Esophagus mucosa (tissue), 1 donor: ENCODE measurements at regions not wholly inside any gene's neighbourhood (a gene's known extent, or its start where the extent isn't known, plus 50 kb on each side); places are given as distances from the start of the nearest gene placed in this dataset.

Experiments used
- ATAC-seq: fragments of 200-7000 bp; cut with Tn5 transposase; one replicate; pipeline ENCODE4 v1.9.1; 2020
- donor health status: DM: yes; HTN: yes; CAD: no.

DNA sequence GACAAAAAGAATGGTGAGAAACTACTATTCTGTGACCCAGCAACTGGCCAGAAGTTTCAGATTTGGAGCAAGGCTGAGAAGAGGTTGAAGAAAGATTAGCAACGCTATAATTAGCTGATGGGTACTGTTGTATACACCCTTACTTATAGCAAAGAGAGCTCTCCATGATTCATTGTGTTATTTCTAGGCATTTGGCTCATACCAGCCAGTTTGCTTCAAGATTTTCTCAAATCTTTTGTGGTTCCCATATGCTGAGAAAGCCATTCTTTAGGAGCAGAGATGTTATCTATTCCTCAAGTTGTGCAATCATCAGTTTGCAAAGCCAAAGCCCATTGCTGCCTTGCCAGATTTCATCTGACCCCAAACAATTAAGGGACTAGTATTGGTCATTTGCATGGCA lies 179.4 kb downstream of the ETS1 start:
- ATAC-seq, result no peak

DNA sequence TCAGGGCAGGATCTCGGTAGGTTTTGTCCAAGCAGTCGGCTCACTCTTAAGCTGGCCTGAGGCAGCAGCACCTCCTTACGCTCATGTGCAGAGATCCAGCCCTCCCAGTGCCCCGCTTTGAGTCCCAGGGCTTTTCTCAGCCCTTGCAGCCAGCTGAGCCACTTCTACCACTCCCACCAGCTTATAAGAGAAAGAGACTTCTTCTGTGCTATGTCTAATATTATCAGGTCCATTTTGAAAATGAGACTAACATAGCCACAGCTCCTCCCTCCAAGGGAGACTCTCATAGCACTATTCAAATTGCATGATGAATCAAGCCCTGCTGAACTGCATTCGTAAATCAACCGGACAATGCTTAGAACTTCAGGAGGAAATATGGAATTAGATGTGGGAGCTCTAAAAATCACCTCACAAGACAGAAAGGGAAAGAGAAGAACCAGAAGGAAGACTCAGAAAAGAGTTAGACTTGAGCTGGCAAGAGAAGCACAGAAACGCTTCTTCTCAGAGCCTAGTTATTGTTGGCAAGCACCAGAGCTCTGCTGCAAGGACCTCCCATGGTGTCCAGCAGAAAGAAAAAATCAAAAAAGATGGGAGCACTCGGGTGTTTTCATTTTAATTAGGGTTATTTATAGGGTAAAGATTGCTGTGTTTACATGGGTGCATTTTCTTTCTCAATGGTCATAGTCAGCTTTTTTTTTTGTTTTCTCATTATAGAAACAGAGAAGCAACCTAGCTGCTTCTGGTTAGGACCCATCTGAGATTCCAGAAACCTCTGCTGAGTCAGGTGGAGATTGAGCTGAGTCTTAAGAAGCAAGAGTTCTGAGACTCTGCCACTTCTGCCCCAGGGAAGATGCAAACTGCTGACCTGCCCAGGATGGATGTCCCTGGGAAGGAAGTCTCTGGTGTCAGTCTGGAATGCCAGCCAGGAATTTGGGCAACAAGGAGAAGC lies 181.4 kb downstream of the ETS1 start:
- no peak for ATAC-seq

DNA sequence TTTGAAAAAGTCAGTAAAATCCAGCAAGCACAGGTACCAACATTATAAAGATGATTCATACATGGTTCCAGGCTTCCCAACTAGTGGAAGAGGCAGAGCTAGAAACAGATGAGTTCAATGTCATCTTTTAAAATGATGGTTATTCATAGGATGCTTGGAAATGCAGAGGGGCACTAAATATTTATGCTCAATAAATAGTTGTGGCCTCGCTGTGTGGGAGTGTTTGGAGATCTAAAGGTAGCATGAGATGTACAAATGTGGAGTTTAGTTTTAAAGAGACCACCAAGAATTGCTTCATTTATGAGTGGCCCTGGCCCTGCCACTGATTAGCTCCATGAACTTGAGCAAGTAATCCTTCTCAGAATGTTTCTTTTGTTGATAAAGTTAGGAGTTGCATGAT lies 182.2 kb downstream of the ETS1 start:
- ATAC-seq, result no peak

DNA sequence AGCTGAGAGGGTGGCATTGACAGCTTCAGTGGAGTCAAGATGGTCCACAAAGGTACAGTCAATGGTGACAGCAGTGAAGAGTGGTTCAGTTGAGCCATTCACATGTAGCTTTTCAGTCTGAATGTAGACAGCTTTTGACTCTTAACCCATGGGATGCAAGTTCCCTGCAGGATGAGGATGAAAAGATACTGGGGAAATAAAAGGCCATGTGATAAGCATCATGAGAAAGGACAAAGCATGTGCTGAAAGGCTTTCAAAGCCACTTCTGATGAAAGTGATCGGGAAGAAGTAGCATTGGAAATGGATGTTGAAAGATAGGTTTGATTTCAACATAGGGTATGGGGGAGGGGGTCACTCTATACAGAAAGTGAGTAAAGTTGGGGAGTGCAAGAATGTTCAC lies 182.9 kb downstream of the ETS1 start:
- no peak for ATAC-seq

DNA sequence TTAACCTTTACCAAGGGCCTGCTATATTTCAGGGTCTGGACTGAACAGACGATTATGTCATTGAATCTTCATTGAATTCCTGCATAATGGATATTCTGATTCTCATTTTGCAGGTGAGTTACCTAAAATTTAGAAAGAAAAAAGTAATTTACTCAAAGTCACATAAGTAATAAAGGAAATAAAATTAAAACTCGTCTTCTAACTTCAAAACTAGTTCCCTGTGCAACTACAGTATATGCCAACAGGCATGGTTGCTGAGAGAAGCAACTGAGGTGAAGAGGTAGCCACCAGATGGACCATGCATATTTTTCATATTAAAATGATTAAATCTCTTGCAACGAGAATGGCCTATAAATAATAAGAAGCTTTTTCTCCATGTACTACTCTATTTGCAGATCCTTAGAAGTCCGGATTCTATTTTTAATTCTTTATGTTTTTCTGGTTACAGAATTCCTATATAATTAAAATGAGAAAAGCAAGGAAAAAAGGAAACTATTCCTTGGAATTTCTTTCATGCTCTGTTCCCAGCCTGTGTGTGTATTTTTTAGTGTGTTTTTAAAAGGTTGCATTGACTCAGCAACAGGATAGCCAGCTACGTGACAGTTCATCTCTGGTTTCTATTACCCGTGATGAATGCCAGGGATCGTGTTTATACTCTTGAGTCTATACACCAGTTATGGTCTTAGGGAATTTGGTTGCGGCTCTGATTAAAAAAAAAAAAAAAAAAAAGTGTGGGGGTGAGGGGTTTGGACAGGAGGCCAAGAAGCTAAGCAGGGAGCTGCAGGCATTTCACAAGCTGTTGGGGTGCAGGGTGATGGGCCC lies 186.8 kb downstream of the ETS1 start:
- ATAC-seq, result no peak

DNA sequence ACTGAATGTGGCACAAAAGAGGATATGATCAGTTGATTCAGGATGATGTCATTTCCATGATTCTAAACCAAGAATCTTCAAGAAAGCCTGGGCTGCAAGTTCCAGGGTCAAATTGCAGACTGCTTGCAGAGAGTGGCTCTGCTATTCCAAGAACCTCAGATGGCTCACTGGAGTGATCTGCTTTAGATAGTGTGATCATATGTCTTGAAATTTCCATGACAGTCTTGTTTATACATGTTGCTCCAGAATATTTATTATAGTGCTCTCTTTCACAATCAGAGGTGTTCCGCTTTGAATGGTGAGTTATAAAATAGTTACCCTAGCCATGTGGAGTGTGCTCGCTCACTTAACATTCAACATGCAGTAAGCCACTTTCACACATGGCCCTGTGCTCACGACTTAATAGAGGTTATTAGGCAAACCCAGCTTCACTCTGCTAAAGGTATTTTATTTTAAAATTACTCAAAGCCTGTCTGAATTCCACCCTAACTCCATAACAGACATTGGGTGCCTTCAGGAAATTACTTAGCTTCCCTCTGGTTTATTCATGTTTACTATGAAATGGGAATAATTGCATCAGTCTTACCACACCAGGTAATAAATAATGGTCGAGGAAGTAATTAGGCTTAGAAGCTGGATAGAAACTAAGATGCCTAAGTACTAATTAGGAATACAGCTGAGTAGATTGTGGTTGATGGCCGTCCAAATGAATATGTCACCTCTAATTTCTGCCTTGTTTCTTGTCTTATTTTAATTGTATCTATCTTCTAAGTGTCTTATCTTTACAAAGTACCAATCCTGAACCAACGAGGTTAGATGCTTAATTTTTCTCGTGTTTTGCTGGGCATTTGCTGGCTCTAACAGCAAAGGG lies 187.9 kb downstream of the ETS1 start:
- no peak for ATAC-seq

DNA sequence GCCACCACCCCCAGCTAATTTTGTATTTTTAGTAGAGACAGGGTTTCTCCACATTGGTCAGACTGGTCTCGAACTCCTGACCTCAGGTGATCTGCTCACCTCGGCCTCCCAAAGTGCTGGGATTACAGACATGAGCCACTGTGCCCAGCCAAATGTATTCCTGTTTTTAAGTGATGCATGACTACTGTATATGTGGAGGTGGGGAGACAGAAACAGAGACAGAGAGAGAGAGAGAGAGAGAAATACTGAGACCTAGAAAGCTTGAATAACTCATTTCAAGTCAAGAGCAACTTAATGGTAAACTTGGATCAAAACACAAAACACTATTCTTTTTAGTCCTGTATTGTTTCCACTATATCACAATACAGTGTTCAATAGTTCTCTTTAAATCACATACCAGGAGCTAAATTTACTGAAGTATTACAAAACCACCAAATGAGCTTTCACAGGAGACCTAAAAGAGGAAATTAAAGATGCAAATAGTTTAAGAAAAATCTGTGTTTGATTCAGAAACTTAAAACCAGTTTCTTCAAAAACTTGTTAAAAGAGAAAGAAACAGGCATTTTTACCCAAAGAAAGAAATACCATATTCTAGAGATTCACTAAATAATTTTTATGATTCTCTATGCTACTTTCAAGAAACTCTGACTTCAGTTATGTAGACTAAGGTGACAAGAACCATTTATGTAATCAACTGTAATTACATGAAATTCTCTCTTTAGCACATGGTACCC lies 188.7 kb downstream of the ETS1 start:
- ATAC-seq, result no peak

DNA sequence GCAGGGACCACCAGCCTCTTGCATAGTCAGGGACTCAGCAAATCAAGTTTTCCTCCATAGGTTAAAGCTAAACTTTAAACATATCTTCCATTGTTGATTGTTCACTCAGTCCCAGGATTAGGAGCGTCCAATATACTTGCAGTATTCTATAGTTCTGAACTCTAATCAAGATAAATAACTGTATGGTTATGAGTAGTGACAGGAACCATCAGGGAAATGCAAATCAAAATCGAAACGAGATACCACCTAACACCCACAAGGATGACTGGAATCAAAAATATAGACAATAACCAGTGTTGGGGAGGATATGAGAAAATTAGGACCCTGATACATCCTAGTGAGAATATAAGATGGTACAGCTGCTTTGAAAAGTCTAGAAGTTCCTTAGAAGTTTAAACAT lies 190.0 kb downstream of the ETS1 start:
- ATAC-seq, result no peak

DNA sequence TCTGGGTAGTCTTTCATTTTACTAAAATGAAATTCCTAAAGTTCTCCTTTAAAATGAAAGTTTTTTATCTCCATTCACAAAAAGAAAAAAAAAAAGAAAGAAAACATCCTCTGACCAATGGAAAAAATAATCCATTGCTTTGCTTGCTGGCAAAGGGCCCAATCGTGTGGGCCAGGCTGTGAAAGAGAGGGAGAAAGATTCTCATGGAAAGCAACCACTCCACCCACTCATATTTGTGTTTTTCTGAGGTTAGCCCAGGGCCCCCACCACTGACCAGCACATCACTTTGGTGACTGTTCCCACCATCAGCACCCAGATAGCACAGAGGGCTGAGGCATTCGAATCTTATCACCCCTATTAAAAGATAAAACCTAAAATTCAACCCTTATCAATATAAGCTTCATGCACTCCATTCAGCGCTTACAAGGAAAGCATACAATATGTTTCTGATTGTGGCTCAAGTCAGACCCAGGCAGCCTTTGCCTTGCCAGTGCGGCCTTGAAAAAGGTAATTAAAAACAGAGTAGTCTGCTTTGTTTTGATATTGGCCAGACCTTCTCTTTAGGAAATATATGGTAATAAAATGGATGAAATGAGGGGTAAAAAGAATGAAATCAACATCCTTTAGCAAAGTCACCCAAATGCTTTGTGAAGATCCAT lies 192.8 kb downstream of the ETS1 start:
- ATAC-seq, result no peak

DNA sequence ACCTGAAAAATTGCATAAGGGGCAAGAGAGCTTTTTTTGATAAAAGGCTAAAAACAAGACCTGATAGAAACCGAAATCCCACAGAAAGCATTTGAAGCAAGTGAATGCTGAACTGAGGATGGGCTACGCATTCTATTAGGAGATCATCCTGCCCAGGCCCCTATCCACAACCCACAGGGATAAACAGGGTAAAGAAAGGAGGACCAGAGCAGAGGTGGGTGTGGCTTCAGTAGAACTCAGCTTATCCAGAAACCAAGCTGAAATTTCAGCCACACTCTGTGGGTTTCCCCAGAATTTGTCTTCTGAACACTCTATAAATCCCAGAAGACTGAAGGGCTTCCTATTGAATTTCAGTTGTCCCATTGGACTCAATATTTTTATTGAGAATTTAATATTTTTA lies 195.1 kb downstream of the ETS1 start:
- no peak for ATAC-seq

DNA sequence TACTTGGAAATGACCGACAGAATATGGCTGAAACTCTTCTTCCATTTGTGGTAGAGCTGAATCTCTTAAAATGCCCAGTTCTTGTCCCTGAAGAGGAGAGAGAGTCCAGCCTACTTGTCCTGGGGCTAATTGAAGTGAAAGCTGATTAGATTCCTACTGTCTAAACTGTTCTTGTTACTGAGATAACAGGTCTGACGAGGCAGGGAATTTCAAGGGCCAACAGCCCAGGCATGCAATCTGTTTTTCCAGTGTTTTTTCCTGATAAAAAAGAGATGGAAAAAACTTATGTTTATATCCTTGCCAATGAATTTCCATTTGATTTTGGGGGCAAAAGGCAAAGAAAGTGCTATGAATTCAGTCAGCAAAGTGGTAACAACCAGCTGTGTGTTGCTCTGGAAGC lies 195.5 kb downstream of the ETS1 start:
- no peak for ATAC-seq

DNA sequence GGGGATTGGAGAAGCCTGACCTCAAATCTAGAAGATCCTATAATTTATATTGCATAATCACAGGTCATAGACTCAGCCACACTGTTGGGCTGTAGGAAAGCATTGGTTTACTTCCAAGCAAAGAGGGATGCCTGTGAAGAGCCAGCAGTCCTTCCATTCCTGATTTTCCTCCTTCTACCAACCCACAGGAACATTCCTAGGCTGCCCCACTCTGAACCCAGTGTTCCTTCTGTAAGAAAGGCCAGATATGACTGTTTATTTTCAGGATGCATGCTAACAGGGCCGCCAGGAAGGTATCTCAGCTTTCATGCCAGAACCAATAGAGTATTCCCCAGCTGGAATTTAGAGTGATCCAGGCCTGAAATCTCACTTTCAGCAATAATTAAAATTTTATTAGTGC lies 197.1 kb downstream of the ETS1 start:
- ATAC-seq, result no peak

DNA sequence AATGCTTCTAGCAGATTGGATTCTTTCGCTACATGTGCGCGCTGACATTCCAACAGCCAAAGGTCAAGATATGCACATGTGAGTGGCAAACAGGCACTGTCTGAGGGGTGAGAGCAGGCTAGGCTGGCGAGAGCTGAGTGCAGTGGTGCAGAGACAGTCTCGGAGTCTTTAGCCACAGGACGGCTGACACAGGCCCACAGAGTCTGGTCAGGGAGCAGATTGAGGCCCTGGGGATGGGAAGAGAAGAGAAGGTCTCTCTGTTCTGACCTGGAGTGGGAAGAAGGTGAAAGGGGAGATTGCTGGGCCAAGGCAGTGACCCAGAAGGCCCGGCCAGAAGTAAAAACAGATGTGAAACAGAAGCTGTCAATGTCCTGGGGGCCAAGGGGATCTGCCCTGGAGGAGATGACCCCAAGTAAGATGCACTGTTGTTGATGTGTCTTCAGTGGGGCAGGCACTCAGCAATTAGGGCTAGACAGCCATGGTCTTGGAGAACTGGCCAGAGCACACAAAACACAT lies 197.8 kb downstream of the ETS1 start:
- no peak for ATAC-seq

DNA sequence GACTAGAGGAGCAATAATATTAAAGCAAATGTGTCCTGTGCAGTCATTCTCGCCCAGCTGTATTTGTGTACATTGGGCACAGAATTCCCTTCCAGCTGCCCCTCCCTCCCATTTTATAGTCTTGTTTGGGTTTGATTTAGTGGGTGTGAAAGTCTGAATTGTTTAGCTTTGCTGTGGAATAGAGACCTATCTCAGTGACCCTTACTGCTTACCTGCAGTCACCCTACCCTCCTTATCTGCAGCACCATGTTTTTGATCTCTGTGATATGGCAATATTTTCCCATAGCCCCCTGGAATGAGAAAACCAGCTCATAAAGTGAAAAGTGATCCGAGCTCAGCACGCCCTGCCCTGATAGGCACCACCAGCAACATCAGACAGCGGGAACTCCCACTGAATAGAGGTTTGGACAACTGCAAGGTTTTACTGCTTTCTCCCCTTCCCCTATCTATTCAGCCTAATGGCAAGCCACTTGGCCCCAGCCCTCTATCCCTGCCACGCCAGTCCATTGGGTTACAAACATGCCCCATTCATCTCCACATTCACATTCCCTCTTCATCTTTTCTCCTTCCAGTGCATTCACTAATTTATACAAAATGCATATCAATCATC lies 199.0 kb downstream of the ETS1 start:
- ATAC-seq, result no peak

DNA sequence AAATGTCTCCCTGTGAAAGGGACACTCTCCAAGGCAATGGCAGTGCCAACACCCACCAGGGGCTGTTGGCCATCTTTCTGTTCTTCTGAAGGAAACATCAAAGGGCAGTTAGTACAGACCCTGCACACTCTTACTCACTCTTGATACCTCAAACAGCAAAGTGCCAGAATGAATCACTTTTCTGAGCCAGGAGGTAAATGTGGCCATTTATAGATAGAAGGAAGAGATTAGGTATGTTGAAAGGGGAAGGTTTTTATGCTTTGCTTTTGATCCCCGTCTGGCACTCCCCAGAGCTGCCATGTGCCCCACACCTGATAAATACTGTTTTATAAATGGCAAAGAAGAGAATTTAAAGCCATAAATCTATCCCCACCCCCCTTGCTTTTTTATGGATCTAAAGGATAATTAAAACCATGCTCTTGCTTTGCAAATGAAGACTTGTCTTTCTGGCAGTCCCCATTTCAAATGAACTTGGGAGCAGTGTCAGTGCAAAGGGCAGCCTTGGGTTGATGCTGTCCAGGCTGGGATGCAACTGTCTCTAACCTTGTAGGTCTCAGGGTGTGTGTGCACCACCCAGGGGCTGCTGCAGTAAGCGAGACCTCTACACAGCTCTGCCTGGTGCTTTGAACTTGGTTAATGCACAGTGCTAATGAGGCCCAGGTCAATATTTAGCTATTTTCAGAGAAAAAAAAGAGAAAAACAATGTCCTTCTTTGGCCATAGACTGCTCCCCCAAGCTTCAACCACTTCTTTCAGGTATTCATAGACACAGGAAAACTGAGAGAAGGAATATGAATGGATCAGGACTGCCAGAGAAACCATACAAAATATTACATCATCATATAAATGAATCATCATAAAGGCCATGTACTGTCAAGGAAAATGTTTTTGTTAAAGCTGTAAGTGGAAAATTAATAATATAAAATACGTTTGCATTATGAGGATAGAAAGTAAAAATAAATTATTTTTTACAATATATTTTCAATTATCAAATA lies 207.5 kb downstream of the ETS1 start:
- ATAC-seq, result no peak

DNA sequence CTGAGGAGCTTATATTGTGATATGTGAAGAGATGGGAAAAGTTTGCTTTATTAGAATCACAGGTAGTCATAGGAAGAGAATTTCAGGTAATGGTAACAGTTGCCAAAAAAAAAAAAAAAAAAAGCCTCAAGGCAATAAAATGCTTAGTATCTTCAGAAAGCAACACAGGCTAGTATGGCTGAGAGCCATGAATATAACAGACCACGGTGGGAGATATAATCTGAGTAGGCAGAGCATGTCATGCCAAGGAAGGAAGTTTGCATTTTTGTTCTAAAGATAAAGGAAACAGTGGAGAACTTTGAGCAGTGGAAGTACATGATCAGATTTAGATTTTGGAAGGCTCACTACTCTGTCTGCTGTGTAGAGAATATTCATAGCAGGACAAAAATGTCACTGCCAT lies 211.4 kb downstream of the ETS1 start:
- ATAC-seq, result no peak

DNA sequence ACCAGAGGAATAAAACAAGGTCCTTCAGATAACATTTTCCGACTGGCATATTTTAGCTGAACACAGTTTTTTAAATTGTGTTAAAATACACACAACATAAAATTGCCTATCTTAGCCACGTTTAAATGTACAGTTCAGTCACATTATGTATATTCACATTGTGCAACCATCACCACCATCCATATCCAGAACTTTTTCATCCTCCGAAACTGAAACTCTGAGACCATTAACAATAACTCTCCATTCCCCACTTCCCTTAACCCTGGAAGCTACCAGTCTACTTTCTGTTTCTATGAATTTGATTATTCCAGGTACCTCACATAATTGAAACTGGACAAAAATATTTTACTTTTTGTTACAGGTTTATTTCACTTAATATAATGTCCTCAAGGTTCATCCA lies 213.3 kb downstream of the ETS1 start:
- ATAC-seq, result no peak

DNA sequence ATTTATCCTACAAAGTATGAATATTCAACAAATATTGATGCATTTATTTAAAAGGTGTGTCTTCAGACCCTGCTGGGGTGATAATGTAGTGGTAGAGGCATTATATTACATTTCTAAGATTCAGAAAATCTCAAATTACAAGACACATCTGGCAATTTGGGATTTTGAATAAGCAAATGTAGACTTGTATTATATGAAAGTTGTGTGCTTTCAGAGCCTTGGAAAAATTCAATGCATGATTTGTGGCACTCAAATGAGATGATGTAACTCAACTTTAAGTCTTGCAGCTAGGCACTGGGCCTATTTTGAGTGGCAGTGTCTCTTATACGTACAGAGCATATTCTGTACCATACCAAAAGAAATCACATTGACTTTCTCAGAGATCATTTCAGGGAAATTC lies 214.4 kb downstream of the ETS1 start:
- ATAC-seq, result no peak

DNA sequence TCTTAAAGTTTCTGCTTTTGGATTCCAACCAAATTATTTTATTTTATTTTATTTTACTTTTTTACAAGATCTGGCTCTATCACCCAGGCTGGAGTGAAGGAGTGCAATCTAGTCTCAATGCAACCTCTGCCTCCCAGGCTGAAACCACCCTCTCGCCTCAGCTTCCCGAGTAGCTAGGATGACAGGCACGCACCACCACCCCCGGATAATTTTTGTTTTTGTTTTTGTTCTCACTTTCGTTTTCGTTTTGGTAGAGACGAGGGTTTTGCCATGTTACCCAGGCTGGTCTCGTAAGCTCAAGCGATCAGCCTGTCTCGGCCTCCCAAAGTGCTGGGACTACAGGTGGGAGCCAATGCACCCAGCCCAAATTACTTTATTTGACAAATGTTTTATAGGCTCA lies 219.8 kb downstream of the ETS1 start:
- ATAC-seq, result no peak

DNA sequence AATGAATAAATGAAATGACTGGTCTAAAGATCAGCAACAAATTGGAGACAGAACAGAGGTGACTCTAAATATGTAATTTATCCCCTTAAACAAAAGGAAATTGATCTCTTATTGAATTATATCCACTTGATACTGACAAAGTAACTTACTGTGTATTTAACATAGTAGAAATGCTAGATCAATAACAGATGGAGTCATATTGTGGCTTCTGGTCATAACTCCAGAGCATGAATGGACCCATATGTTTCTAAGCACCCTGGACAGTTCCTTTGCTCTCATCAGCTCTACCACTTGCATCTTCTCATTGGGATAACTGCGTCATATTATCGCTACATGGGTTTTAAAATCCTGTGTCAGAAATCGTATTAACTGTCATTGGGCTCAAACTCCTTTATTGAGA lies 222.3 kb downstream of the ETS1 start:
- ATAC-seq, result no peak
